Activated CD4-positive, alpha-beta T cell treated with anti-CD3 and anti-CD28 coated beads for 1 hour (primary cell): ENCODE measurements at regions not wholly inside any gene's neighbourhood (a gene's known extent, or its start where the extent isn't known, plus 50 kb on each side); places are given as distances from the start of the nearest gene placed in this dataset.

Source experiments
- DNase-seq: peaks from one replicate; pipeline ENCODE4 v3.0.0-alpha.2; 2020

GRCh38 chr14:49527221-49527620, 59.0 kb downstream of the RPS29 start:
- DNase-seq = no peak

- DNase-seq = no peak
These were observed 60.1 kb downstream of the RPS29 start for GRCh38 chr14:49526101-49526500.

- no peak for DNase-seq
These were observed 69.9 kb downstream of the RPS29 start for GRCh38 chr14:49516286-49516685.

- DNase-seq = no peak
These were observed 73.6 kb downstream of the RPS29 start for GRCh38 chr14:49512571-49512970.

GRCh38 chr14:49512147-49512551, 74.0 kb downstream of the RPS29 start:
- DNase-seq = no peak

- DNase-seq = no peak
These were observed 78.1 kb downstream of the RPS29 start for GRCh38 chr14:49508124-49508523.

GRCh38 chr14:49506650-49507049, 79.5 kb downstream of the RPS29 start:
- no peak for DNase-seq

- DNase-seq = no peak
These were observed 81.0 kb downstream of the RPS29 start for GRCh38 chr14:49505041-49505766.

GRCh38 chr14:49497725-49498348, 88.3 kb downstream of the RPS29 start:
- DNase-seq = no peak

GRCh38 chr14:49497267-49497666, 88.9 kb downstream of the RPS29 start:
- no peak for DNase-seq

GRCh38 chr14:49494836-49495235, 91.3 kb downstream of the RPS29 start:
- DNase-seq = no peak

- no peak for DNase-seq
These were observed 92.6 kb downstream of the RPS29 start for GRCh38 chr14:49493557-49493956.

- no peak for DNase-seq
These were observed 94.0 kb downstream of the RPS29 start for GRCh38 chr14:49492151-49492550.

GRCh38 chr14:49489341-49489740, 96.8 kb downstream of the RPS29 start:
- no peak for DNase-seq

GRCh38 chr14:49487238-49487637, 98.9 kb downstream of the RPS29 start:
- no peak for DNase-seq

- DNase-seq = no peak
These were observed 100.9 kb downstream of the RPS29 start for GRCh38 chr14:49485290-49485689.

GRCh38 chr14:49484180-49484579, 102.0 kb downstream of the RPS29 start:
- no peak for DNase-seq

GRCh38 chr14:49483268-49483667, 102.9 kb downstream of the RPS29 start:
- DNase-seq = no peak

- no peak for DNase-seq
These were observed 105.1 kb downstream of the RPS29 start for GRCh38 chr14:49480979-49481498.

GRCh38 chr14:49480053-49480760, 106.0 kb downstream of the RPS29 start:
- DNase-seq = no peak

- no peak for DNase-seq
These were observed 106.7 kb downstream of the RPS29 start for GRCh38 chr14:49479432-49479831.

- DNase-seq = no peak
These were observed 107.4 kb downstream of the RPS29 start for GRCh38 chr14:49478784-49479183.

- DNase-seq = no peak
These were observed 119.1 kb downstream of the RPS29 start for GRCh38 chr14:49467091-49467490.

- DNase-seq = no peak
These were observed 121.3 kb downstream of the RPS29 start for GRCh38 chr14:49464885-49465284.
